Keratinocyte (primary cell): ENCODE measurements at regions not wholly inside any gene's neighbourhood (a gene's known extent, or its start where the extent isn't known, plus 50 kb on each side); places are given as distances from the start of the nearest gene placed in this dataset.

ENCODE experiments used
- DNase-seq: peaks from one replicate; pipeline ENCODE4 v3.0.0-alpha.2; 2011; ENCODE audit warnings: low read depth, missing footprints, low spot score
- FAIRE-seq: peaks from 2 replicates; lab custom pipeline; 2011; peaks lifted over from hg19 to GRCh38; lab: Jason Lieb, UNC
- H2AFZ ChIP-seq: 2 replicates; pipeline ENCODE4 v1.6.0; 2012; ENCODE audit warnings: low read length, control low read depth, inconsistent platforms; ENCODE audit not compliant: control insufficient read depth
- H3K27ac ChIP-seq: 2 replicates; pipeline ENCODE4 v1.5.1; 2011; ENCODE audit warnings: low read length; ENCODE audit not compliant: control insufficient read depth, insufficient read depth
- H3K27me3 ChIP-seq: 3 replicates; pipeline ENCODE4 v1.6.0; 2011; ENCODE audit warnings: low read length; ENCODE audit not compliant: control insufficient read depth, insufficient read depth; ENCODE audit errors: extremely low read depth
- H3K36me3 ChIP-seq, 2 experiments: 2 replicates in 1 of 2; 3 replicates in 1 of 2; pipeline ENCODE4 v1.5.1; 2011; ENCODE audit warnings: low read length in 2 of 2, mild to moderate bottlenecking in 1 of 2; ENCODE audit not compliant: control insufficient read depth in 2 of 2, insufficient read depth in 2 of 2; ENCODE audit errors: extremely low read depth in 1 of 2
- H3K4me1 ChIP-seq: 3 replicates; pipeline ENCODE4 v1.5.1; 2011; ENCODE audit warnings: low read length; ENCODE audit not compliant: control insufficient read depth, insufficient read depth; ENCODE audit errors: extremely low read depth
- H3K4me2 ChIP-seq: 3 replicates; pipeline ENCODE4 v1.6.0; 2011; ENCODE audit warnings: low read depth, low read length; ENCODE audit not compliant: control insufficient read depth, insufficient read depth; ENCODE audit errors: extremely low read depth
- H3K4me3 ChIP-seq, 3 experiments: fragments of 200-600 bp in 1 of 3; sonication (generic) in 1 of 3; 2 replicates in 2 of 3; 3 replicates in 1 of 3; pipeline ENCODE4 v1.5.1; 2011 to 2016; ENCODE audit warnings: low read length in 3 of 3, mild to moderate bottlenecking in 3 of 3, control low read depth in 2 of 3, inconsistent platforms in 1 of 3, low read depth in 1 of 3, mixed read lengths in 1 of 3, mixed run types in 1 of 3, moderate library complexity in 1 of 3; ENCODE audit not compliant: control insufficient read depth in 2 of 3, insufficient read depth in 2 of 3; ENCODE audit errors: extremely low read depth in 1 of 3
- H3K79me2 ChIP-seq: 2 replicates; pipeline ENCODE4 v1.6.0; 2012; ENCODE audit warnings: low read length; ENCODE audit not compliant: control insufficient read depth, insufficient read depth
- H3K9ac ChIP-seq: 3 replicates; pipeline ENCODE4 v1.6.0; 2011; ENCODE audit warnings: low read length; ENCODE audit not compliant: control insufficient read depth, insufficient read depth; ENCODE audit errors: extremely low read depth
- H3K9me1 ChIP-seq: 3 replicates; pipeline ENCODE4 v1.6.0; 2011; ENCODE audit warnings: low read length; ENCODE audit not compliant: control insufficient read depth, insufficient read depth; ENCODE audit errors: extremely low read depth
- H3K9me3 ChIP-seq: 2 replicates; pipeline ENCODE4 v1.5.1; 2012; ENCODE audit warnings: low read depth, low read length; ENCODE audit not compliant: control insufficient read depth
- H4K20me1 ChIP-seq: 3 replicates; pipeline ENCODE4 v1.6.0; 2011; ENCODE audit warnings: low read length; ENCODE audit not compliant: control insufficient read depth, insufficient read depth; ENCODE audit errors: extremely low read depth
- CTCF ChIP-seq, 3 experiments: IDR thresholded peaks in 1 of 3; conservative IDR thresholded peaks in 1 of 3; optimal IDR thresholded peaks in 1 of 3; 2 replicates in 2 of 3; 3 replicates in 1 of 3; pipeline versions ENCODE3 to v1.5.1; 2011; ENCODE audit warnings: low read length in 3 of 3, mild to moderate bottlenecking in 3 of 3, moderate library complexity in 2 of 3, control low read depth in 1 of 3, inconsistent platforms in 1 of 3; ENCODE audit not compliant: insufficient read depth in 2 of 3; ENCODE audit errors: extremely low read depth in 1 of 3
- EZH2 ChIP-seq: IDR thresholded peaks from one replicate; pipeline ENCODE4 v1.6.1; 2012; ENCODE audit warnings: inconsistent platforms, mild to moderate bottlenecking, low read length, moderate library complexity
- dilution Hi-C: fragments of 300-500 bp; cut with MboI; formaldehyde crosslinking; loops from one replicate; pipeline ENCODE4 v1.7.0; 2020; ENCODE audit warnings: low sequenced_read_pairs; ENCODE audit not compliant: extremely low pct_ligation_motif_present

- no peak overlapping the region for H2AFZ ChIP-seq
- DNase-seq (no peak), FAIRE-seq (no peak)
- H3K4me2 ChIP-seq: no peak overlapping the region
- H3K4me1 ChIP-seq: peaks cover 14% of the 10 kb centered on the region
- no peak for TF ChIP-seq CTCF (optimal IDR thresholded peaks at IDR 0.05 in 1 of 3, IDR thresholded peaks at IDR 0.05 in 1 of 3, conservative IDR thresholded peaks at IDR 0.05 in 1 of 3; ENCODE audit: extremely low read depth in 1 of 3, insufficient read depth in 2 of 3, low read length in 3 of 3)
- no peak for TF ChIP-seq EZH2
- H3K27me3 ChIP-seq: no peaks in the 10 kb centered on the region
- no peaks in the 10 kb centered on the region for H3K9me1 ChIP-seq
- H3K9ac ChIP-seq: no peak overlapping the region
- dilution Hi-C loops: no loop called here
- no peaks in the 10 kb centered on the region for H4K20me1 ChIP-seq
- H3K36me3 ChIP-seq: no peaks in the 10 kb centered on the region
- no peaks in the 10 kb centered on the region for H3K79me2 ChIP-seq
- no peak overlapping the region for H3K27ac ChIP-seq
- no peaks in the 10 kb centered on the region for H3K9me3 ChIP-seq
- H3K4me3 ChIP-seq: no peak overlapping the region
Measured at GRCh38 chr5:125554355-125554754, 807.9 kb upstream of the ZNF608 start.

- no peak for TF ChIP-seq EZH2
- no peak for TF ChIP-seq CTCF (optimal IDR thresholded peaks at IDR 0.05 in 1 of 3, IDR thresholded peaks at IDR 0.05 in 1 of 3, conservative IDR thresholded peaks at IDR 0.05 in 1 of 3; ENCODE audit: extremely low read depth in 1 of 3, insufficient read depth in 2 of 3, low read length in 3 of 3)
- Histone ChIP-seq H3K36me3 (no peaks in the 10 kb centered on the region), H3K27ac (no peak overlapping the region), H3K79me2 (no peaks in the 10 kb centered on the region), H2AFZ (no peak overlapping the region), H3K27me3 (no peaks in the 10 kb centered on the region), H3K9ac (no peak overlapping the region), H3K9me3 (no peaks in the 10 kb centered on the region), H4K20me1 (no peaks in the 10 kb centered on the region), H3K9me1 (no peaks in the 10 kb centered on the region), H3K4me1 (peaks cover 25% of the 10 kb centered on the region), H3K4me3 (no peak overlapping the region), H3K4me2 (no peak overlapping the region)
- no peak for FAIRE-seq
- DNase-seq: no peak
- dilution Hi-C loops: no loop called here
Measured at GRCh38 chr5:125555591-125555990, 809.2 kb upstream of the ZNF608 start.
